GM23338 (cell line): ENCODE measurements at regions not wholly inside any gene's neighbourhood (a gene's known extent, or its start where the extent isn't known, plus 50 kb on each side); places are given as distances from the start of the nearest gene placed in this dataset.

Experiments
- ATAC-seq: fragments of 200-7000 bp; cut with Tn5 transposase; 3 replicates; pipeline ENCODE4 v1.9.1; 2020
- DNase-seq: peaks from one replicate; pipeline ENCODE4 v3.0.0-alpha.2; 2015; ENCODE audit warnings: low spot score
- H2AFZ ChIP-seq: fragments of 200-600 bp; sonication (generic); 2 replicates; pipeline ENCODE4 v1.8.0; 2016; ENCODE audit warnings: antibody characterized with exemption, mild to moderate bottlenecking, moderate library complexity
- H3F3A ChIP-seq: fragments of 200-600 bp; sonication (generic); replicated peaks from 2 replicates; pipeline ENCODE4 v1.8.0; 2017; ENCODE audit warnings: antibody characterized with exemption, mixed run types, low read depth
- H3K27ac ChIP-seq: fragments of 200-600 bp; sonication (generic); 2 replicates; pipeline ENCODE4 v1.6.1; 2016; ENCODE audit warnings: low read depth
- H3K27me3 ChIP-seq: fragments of 200-600 bp; sonication (generic); 2 replicates; pipeline ENCODE4 v1.8.0; 2016; ENCODE audit warnings: mild to moderate bottlenecking, mixed run types, moderate library complexity; ENCODE audit not compliant: insufficient read depth
- H3K36me3 ChIP-seq: fragments of 200-600 bp; sonication (generic); 2 replicates; pipeline ENCODE4 v1.8.0; 2016; ENCODE audit warnings: mild to moderate bottlenecking; ENCODE audit not compliant: insufficient read depth
- H3K4me1 ChIP-seq: fragments of 200-600 bp; sonication (generic); 2 replicates; pipeline ENCODE4 v1.8.0; 2016; ENCODE audit warnings: mild to moderate bottlenecking, moderate library complexity; ENCODE audit not compliant: insufficient read depth
- H3K4me2 ChIP-seq: fragments of 200-600 bp; sonication (generic); 2 replicates; pipeline ENCODE4 v1.7.1; 2017; ENCODE audit warnings: mixed run types
- H3K4me3 ChIP-seq: fragments of 200-600 bp; sonication (generic); 2 replicates; pipeline ENCODE4 v1.6.1; 2016; ENCODE audit warnings: mixed run types
- H3K79me2 ChIP-seq: fragments of 200-600 bp; sonication (generic); replicated peaks from 2 replicates; pipeline ENCODE4 v1.8.0; 2017; ENCODE audit warnings: mild to moderate bottlenecking; ENCODE audit not compliant: insufficient read depth
- H3K9me2 ChIP-seq: fragments of 200-600 bp; sonication (generic); 2 replicates; pipeline ENCODE4 v1.8.0; 2017; ENCODE audit not compliant: insufficient read depth
- H4K20me1 ChIP-seq: fragments of 200-600 bp; sonication (generic); replicated peaks from 2 replicates; pipeline ENCODE4 v1.8.0; 2017; ENCODE audit warnings: mild to moderate bottlenecking; ENCODE audit not compliant: insufficient read depth
- H3K27ac Mint-ChIP-seq: 2 replicates; pipeline ENCODE4 v1.8.0; 2020; ENCODE audit warnings: inconsistent platforms, mild to moderate bottlenecking, moderate library complexity, mixed read lengths
- H3K27me3 Mint-ChIP-seq: 3 replicates; pipeline ENCODE4 v1.8.0; 2022; ENCODE audit warnings: low read depth, mild to moderate bottlenecking, moderate library complexity, mixed read lengths, inconsistent platforms; ENCODE audit not compliant: insufficient read depth, poor library complexity
- H3K36me3 Mint-ChIP-seq: 3 replicates; pipeline ENCODE4 v1.8.0; 2021; ENCODE audit warnings: low read depth, mild to moderate bottlenecking, inconsistent platforms, moderate library complexity, mixed read lengths
- H3K4me1 Mint-ChIP-seq: 3 replicates; pipeline ENCODE4 v1.8.0; 2020; ENCODE audit warnings: mild to moderate bottlenecking, inconsistent platforms, mixed read lengths
- H3K4me3 Mint-ChIP-seq: 3 replicates; pipeline ENCODE4 v1.8.0; 2021; ENCODE audit warnings: moderate library complexity, mild to moderate bottlenecking, inconsistent platforms, mixed read lengths
- H3K9me3 Mint-ChIP-seq: 3 replicates; pipeline ENCODE4 v1.8.0; 2020; ENCODE audit warnings: moderate library complexity, mild to moderate bottlenecking, inconsistent platforms, mixed read lengths
- EZH2 ChIP-seq: fragments of 200-600 bp; sonication (generic); IDR thresholded peaks from one replicate; pipeline ENCODE4 v1.8.0; 2017; ENCODE audit warnings: antibody characterized with exemption, mild to moderate bottlenecking, low read depth; ENCODE audit not compliant: unreplicated experiment
- JUNB ChIP-seq: IDR thresholded peaks from one replicate; pipeline ENCODE4 v1.6.1; 2016; ENCODE audit warnings: antibody characterized with exemption; ENCODE audit not compliant: unreplicated experiment
- NANOG ChIP-seq: IDR thresholded peaks from 2 replicates; pipeline ENCODE4 v1.6.1; 2016; ENCODE audit warnings: antibody characterized with exemption, borderline replicate concordance
- POLR2AphosphoS5 ChIP-seq: IDR thresholded peaks from 2 replicates; pipeline ENCODE4 v1.6.1; 2016; ENCODE audit warnings: antibody characterized with exemption, low read depth
- ZNF114 ChIP-seq: fragments of 250-450 bp; sonication (Bioruptor Pico); IDR thresholded peaks from 2 replicates; pipeline ENCODE4 v1.5.0; 2020; ENCODE audit warnings: mild to moderate bottlenecking, moderate library complexity
- ZNF331 ChIP-seq: fragments of 250-450 bp; sonication (Bioruptor Pico); IDR thresholded peaks from 2 replicates; pipeline ENCODE4 v1.5.0; 2020; ENCODE audit warnings: low read depth, mild to moderate bottlenecking, moderate library complexity

- TF ChIP-seq ZNF114 (CRISPR knock-in tag), result no peak
- TF ChIP-seq EZH2, result no peak
- no peak for TF ChIP-seq POLR2AphosphoS5
- TF ChIP-seq ZNF331, result no peak
- TF ChIP-seq NANOG, result no peak
- TF ChIP-seq JUNB, result no peak
- Histone ChIP-seq H3K36me3 (no peaks in the 10 kb centered on the region), H3K27ac (no peak overlapping the region), H2AFZ (no peak overlapping the region), H4K20me1 (no peaks in the 10 kb centered on the region), H3K79me2 (no peaks in the 10 kb centered on the region), H3K4me1 (no peaks in the 10 kb centered on the region), H3K27me3 (no peaks in the 10 kb centered on the region), H3F3A (no peaks in the 10 kb centered on the region), H3K4me2 (no peak overlapping the region), H3K9me2 (no peaks in the 10 kb centered on the region), H3K4me3 (no peak overlapping the region)
- Mint-ChIP-seq H3K9me3 (no peaks in the 10 kb centered on the region; the same call in 2 of the 3 replicates), H3K4me1 (peaks cover 6% of the 10 kb centered on the region; the same call in 2 of the 3 replicates), H3K4me3 (no peak overlapping the region), H3K27me3 (peaks cover 33% of the 10 kb centered on the region), H3K36me3 (no peaks in the 10 kb centered on the region), H3K27ac (no peak overlapping the region)
- ATAC-seq (no peak), DNase-seq (no peak)
Measured at GRCh38 chr20:60966031-60966430, 286.0 kb upstream of the CDH4 start.

GRCh38 chr20:60966766-60967165 is 285.3 kb upstream of the CDH4 start:
- Histone ChIP-seq H2AFZ (no peak overlapping the region), H3K9me2 (no peaks in the 10 kb centered on the region), H3K79me2 (no peaks in the 10 kb centered on the region), H4K20me1 (no peaks in the 10 kb centered on the region), H3K27ac (no peak overlapping the region), H3K27me3 (no peaks in the 10 kb centered on the region), H3K4me1 (no peaks in the 10 kb centered on the region), H3K4me3 (no peak overlapping the region), H3K36me3 (no peaks in the 10 kb centered on the region), H3K4me2 (no peak overlapping the region), H3F3A (no peaks in the 10 kb centered on the region)
- DNase-seq, result no peak
- Mint-ChIP-seq H3K36me3 (no peaks in the 10 kb centered on the region), H3K4me1 (peaks cover 6% of the 10 kb centered on the region; the same call in 2 of the 3 replicates), H3K4me3 (peak overlapping the region; percentile 19; the same call in 2 of the 3 replicates), H3K9me3 (no peaks in the 10 kb centered on the region; the same call in 2 of the 3 replicates), H3K27ac (no peak overlapping the region), H3K27me3 (peaks cover 30% of the 10 kb centered on the region)
- no peak for TF ChIP-seq ZNF331
- ATAC-seq, result no peak

GRCh38 chr20:60967431-60968316 is 284.4 kb upstream of the CDH4 start:
- H2AFZ ChIP-seq, result no peak overlapping the region
- no peaks in the 10 kb centered on the region for H3K36me3 ChIP-seq
- no peak for TF ChIP-seq EZH2
- no peak overlapping the region for H3K27ac Mint-ChIP-seq
- H3K4me1 Mint-ChIP-seq, result peaks cover 3% of the 10 kb centered on the region; the same call in 2 of the 3 replicates
- ATAC-seq (peak; percentile 31; the same call in 2 of the 3 replicates), DNase-seq (no peak)
- no peaks in the 10 kb centered on the region for H3K9me2 ChIP-seq
- no peaks in the 10 kb centered on the region for H3K36me3 Mint-ChIP-seq
- H3K4me3 Mint-ChIP-seq, result peak overlapping the region; percentile 19; the same call in 1 of the 3 replicates
- peaks cover 26% of the 10 kb centered on the region for H3K27me3 Mint-ChIP-seq
- no peaks in the 10 kb centered on the region for H4K20me1 ChIP-seq
- H3F3A ChIP-seq, result no peaks in the 10 kb centered on the region
- no peak overlapping the region for H3K27ac ChIP-seq
- H3K4me2 ChIP-seq, result no peak overlapping the region
- H3K4me1 ChIP-seq, result no peaks in the 10 kb centered on the region
- H3K9me3 Mint-ChIP-seq, result no peaks in the 10 kb centered on the region; the same call in 2 of the 3 replicates
- H3K4me3 ChIP-seq, result no peak overlapping the region
- H3K79me2 ChIP-seq, result no peaks in the 10 kb centered on the region
- no peaks in the 10 kb centered on the region for H3K27me3 ChIP-seq
